IMR-90 (cell line): ENCODE measurements at regions not wholly inside any gene's neighbourhood (a gene's known extent, or its start where the extent isn't known, plus 50 kb on each side); places are given as distances from the start of the nearest gene placed in this dataset.

ENCODE experiments used
- ATAC-seq: fragments of 200-7000 bp; cut with Tn5 transposase; 2 replicates; pipeline ENCODE4 v1.9.1; 2020; ENCODE audit warnings: low read depth, mild to moderate bottlenecking, moderate library complexity
- BruUV-seq: library from RNA; stranded (reverse); fragments of 400-500 nt; replicated peaks from 2 replicates; lab custom pipeline; 2021; lab: Mats Ljungman, UMichigan
- CTCF ChIA-PET: fragments of 300-600 bp; formaldehyde crosslinking; extraction: SDS; loops from one replicate; lab custom pipeline; 2021; ENCODE audit warnings: antibody characterized with exemption; lab: Yijun Ruan, JAX
- POLR2A ChIA-PET: fragments of 300-600 bp; sonication (Branson Sonifier 250); formaldehyde crosslinking; loops from one replicate; lab custom pipeline; 2022; ENCODE audit warnings: antibody characterized with exemption; ENCODE audit not compliant: unreplicated experiment; lab: Charles Lee
- DNase-seq: peaks from one replicate; pipeline ENCODE4 v3.0.0; 2013
- H2AFZ ChIP-seq: replicated peaks from 2 replicates; pipeline ENCODE3; 2013; ENCODE audit warnings: low read length, mild to moderate bottlenecking; ENCODE audit not compliant: poor library complexity
- H2AK5ac ChIP-seq: 2 replicates; pipeline ENCODE4 v1.6.1; 2013; ENCODE audit warnings: low read depth, low read length, inconsistent platforms
- H2AK9ac ChIP-seq: replicated peaks from 2 replicates; pipeline ENCODE3; 2013; ENCODE audit warnings: mild to moderate bottlenecking, low read depth, low read length, moderate library complexity; ENCODE audit not compliant: poor library complexity
- H2BK120ac ChIP-seq: 2 replicates; pipeline ENCODE4 v1.6.1; 2013; ENCODE audit warnings: low read depth, low read length, inconsistent platforms
- H2BK15ac ChIP-seq: 3 replicates; pipeline ENCODE4 v1.6.1; 2013; ENCODE audit warnings: low read depth, low read length, inconsistent platforms
- H2BK20ac ChIP-seq: 2 replicates; pipeline ENCODE4 v1.6.1; 2013; ENCODE audit warnings: low read depth, mild to moderate bottlenecking, inconsistent platforms, low read length, moderate library complexity
- H2BK5ac ChIP-seq: 2 replicates; pipeline ENCODE4 v1.6.1; 2013; ENCODE audit warnings: mild to moderate bottlenecking, low read depth, low read length, inconsistent platforms; ENCODE audit not compliant: poor library complexity, severe bottlenecking
- H3K14ac ChIP-seq: replicated peaks from 2 replicates; pipeline ENCODE4 v1.6.1; 2013; ENCODE audit warnings: low read depth, low read length, inconsistent platforms
- H3K18ac ChIP-seq: 2 replicates; pipeline ENCODE4 v1.6.1; 2013; ENCODE audit warnings: low read depth, low read length, control low read depth
- H3K23ac ChIP-seq: 2 replicates; pipeline ENCODE4 v1.6.1; 2013; ENCODE audit warnings: low read depth, low read length, inconsistent platforms
- H3K27ac ChIP-seq: 2 replicates; pipeline ENCODE4 v1.5.1; 2013; ENCODE audit warnings: mild to moderate bottlenecking, control low read depth, low read length; ENCODE audit not compliant: insufficient read depth
- H3K27me3 ChIP-seq: 2 replicates; pipeline ENCODE4 v1.6.1; 2013; ENCODE audit warnings: low read length; ENCODE audit not compliant: control insufficient read depth, insufficient read depth
- H3K36me3 ChIP-seq: 2 replicates; pipeline ENCODE4 v1.6.1; 2013; ENCODE audit warnings: low read length, mixed read lengths; ENCODE audit not compliant: control insufficient read depth, insufficient read depth
- H3K4ac ChIP-seq: 2 replicates; pipeline ENCODE4 v1.6.1; 2013; ENCODE audit warnings: low read depth, low read length, inconsistent platforms
- H3K4me1 ChIP-seq: 2 replicates; pipeline ENCODE4 v1.6.1; 2013; ENCODE audit warnings: low read length, mixed read lengths; ENCODE audit not compliant: control insufficient read depth, insufficient read depth
- H3K4me2 ChIP-seq: 2 replicates; pipeline ENCODE4 v1.6.1; 2013; ENCODE audit warnings: low read depth, mild to moderate bottlenecking, control low read depth, low read length, moderate library complexity
- H3K4me3 ChIP-seq: 2 replicates; pipeline ENCODE4 v1.5.1; 2013; ENCODE audit warnings: low read depth, mild to moderate bottlenecking, control low read depth, low read length, moderate library complexity; ENCODE audit not compliant: insufficient read depth
- H3K56ac ChIP-seq: 2 replicates; pipeline ENCODE4 v1.6.1; 2013; ENCODE audit warnings: low read length, inconsistent platforms; ENCODE audit not compliant: insufficient read depth; ENCODE audit errors: extremely low read depth
- H3K79me1 ChIP-seq, 2 experiments: 2 replicates each; pipeline ENCODE4 v1.6.1; 2013; ENCODE audit warnings: low read length in 2 of 2, inconsistent platforms in 1 of 2, low read depth in 1 of 2
- H3K9ac ChIP-seq: 2 replicates; pipeline ENCODE4 v1.6.1; 2013; ENCODE audit warnings: low read depth, low read length, control low read depth
- H3K9me1 ChIP-seq: 2 replicates; pipeline ENCODE4 v1.6.1; 2013; ENCODE audit warnings: low read length, inconsistent platforms; ENCODE audit not compliant: insufficient read depth
- H3K9me3 ChIP-seq: 2 replicates; pipeline ENCODE4 v1.6.1; 2013; ENCODE audit warnings: low read length; ENCODE audit not compliant: control insufficient read depth, insufficient read depth
- H4K20me1 ChIP-seq: 2 replicates; pipeline ENCODE4 v1.6.1; 2013; ENCODE audit warnings: low read length, inconsistent platforms; ENCODE audit not compliant: insufficient read depth
- H4K5ac ChIP-seq: 2 replicates; pipeline ENCODE4 v1.6.1; 2013; ENCODE audit warnings: mild to moderate bottlenecking, low read depth, low read length, control low read depth
- H4K8ac ChIP-seq, 2 experiments: 2 replicates each; pipeline ENCODE4 v1.6.1; 2013; ENCODE audit warnings: low read depth in 2 of 2, low read length in 2 of 2, control low read depth in 1 of 2, inconsistent platforms in 1 of 2
- H4K91ac ChIP-seq: 2 replicates; pipeline ENCODE4 v1.6.1; 2013; ENCODE audit warnings: low read depth, low read length, inconsistent platforms; ENCODE audit not compliant: insufficient read depth
- BHLHE40 ChIP-seq: fragments of 150-350 bp; IDR thresholded peaks from 2 replicates; pipeline ENCODE4 v1.6.1; 2016; ENCODE audit warnings: mild to moderate bottlenecking, low read depth, low read length
- CEBPB ChIP-seq: IDR thresholded peaks from 2 replicates; pipeline ENCODE4 v1.6.1; 2012; ENCODE audit warnings: low read depth, low read length, improper control_type of control experiment
- CTCF ChIP-seq: conservative IDR thresholded peaks from 2 replicates; pipeline ENCODE4 v1.5.1; 2012; ENCODE audit warnings: mild to moderate bottlenecking, low read depth, low read length, improper control_type of control experiment
- FOS ChIP-seq: fragments of 150-350 bp; IDR thresholded peaks from 2 replicates; pipeline ENCODE4 v1.6.1; 2016; ENCODE audit warnings: low read depth, low read length
- NFE2L2 ChIP-seq: fragments of 150-350 bp; IDR thresholded peaks from 2 replicates; pipeline ENCODE4 v1.6.1; 2016; ENCODE audit warnings: low read depth, mild to moderate bottlenecking, low read length
- POLR2A ChIP-seq: IDR thresholded peaks from 2 replicates; pipeline ENCODE4 v1.6.1; 2012; ENCODE audit warnings: mild to moderate bottlenecking, low read depth, low read length
- SMC3 ChIP-seq: fragments of 150-350 bp; IDR thresholded peaks from 2 replicates; pipeline ENCODE4 v1.6.1; 2016; ENCODE audit warnings: low read depth, mild to moderate bottlenecking, antibody characterized with exemption, low read length, moderate library complexity
- WGBS, 2 experiments: methylation state at CpG; one replicate each; pipeline versions ENCODE4 v1.1.5 to v1.1.7; 2013; ENCODE audit warnings: missing lambda C conversion rate in 2 of 2; ENCODE audit not compliant: insufficient read length in 1 of 2; ENCODE audit errors: extremely low coverage in 2 of 2; 5-methylcytosine and 5-hydroxymethylcytosine counted together
- dilution Hi-C: fragments of 300-500 bp; cut with HindIII; formaldehyde crosslinking; loops from one replicate; pipeline ENCODE4 v1.14.3; 2018; ENCODE audit warnings: low sequenced_read_pairs; ENCODE audit not compliant: unreplicated experiment
- in situ Hi-C: fragments of 300-500 bp; cut with MboI; formaldehyde crosslinking; loops from 3 replicates; pipeline ENCODE4 v1.14.3; 2019; ENCODE audit warnings: low sequenced_read_pairs, inconsistent platforms, mixed read lengths
- intact Hi-C: fragments of 100-400 bp; cut with micrococcal nuclease; formaldehyde crosslinking; loops from 2 replicates; pipeline ENCODE4 v1.10.0; 2022
- TF ChIP-seq, protein P1 (sequence below): fragments of 150-350 bp; IDR thresholded peaks from 2 replicates; pipeline ENCODE4 v1.6.1; 2017; ENCODE audit warnings: mild to moderate bottlenecking, antibody characterized with exemption, low read length, low read depth
- TF ChIP-seq, protein P2 (sequence below): fragments of 150-350 bp; IDR thresholded peaks from 2 replicates; pipeline ENCODE4 v1.6.1; 2016; ENCODE audit warnings: low read depth, mild to moderate bottlenecking, low read length, moderate library complexity, borderline replicate concordance

DNA sequence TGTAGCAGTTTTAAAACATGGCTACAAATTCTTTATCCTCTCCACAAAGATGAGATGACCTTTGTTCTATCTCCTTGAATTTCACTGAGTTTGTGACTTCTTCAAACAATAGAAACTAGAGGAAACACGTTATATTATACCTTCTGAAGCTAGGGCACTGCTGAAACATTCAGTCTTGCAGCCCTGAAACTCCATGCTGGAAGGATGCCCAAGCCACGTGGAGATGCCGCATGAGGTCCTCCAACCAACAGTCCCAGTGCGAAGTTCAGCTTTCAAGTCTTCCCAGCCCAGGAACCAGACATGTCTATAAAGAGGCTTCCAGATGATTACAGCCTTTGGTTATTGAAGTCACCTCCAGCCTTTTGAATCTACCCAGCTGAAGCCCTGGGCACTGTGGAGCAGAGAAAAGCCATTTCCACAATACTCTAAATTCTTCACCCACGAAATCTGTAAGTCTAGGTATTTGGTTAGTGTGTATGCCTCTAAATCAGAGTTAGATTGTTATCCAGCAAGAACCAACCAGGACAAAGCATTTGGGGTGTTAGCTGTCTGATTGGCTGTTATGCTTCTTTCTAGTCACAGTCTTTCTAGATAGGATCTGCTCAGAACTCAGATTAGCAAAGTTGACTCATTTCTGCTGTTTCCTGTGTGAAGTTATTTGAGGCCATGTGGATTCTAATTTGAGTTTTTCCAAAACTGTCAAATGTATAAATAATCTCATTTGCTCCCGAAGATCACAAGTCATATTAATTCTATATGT is 186.5 kb upstream of the TMEM72 start (continued):
- TF ChIP-seq, protein P1, sequence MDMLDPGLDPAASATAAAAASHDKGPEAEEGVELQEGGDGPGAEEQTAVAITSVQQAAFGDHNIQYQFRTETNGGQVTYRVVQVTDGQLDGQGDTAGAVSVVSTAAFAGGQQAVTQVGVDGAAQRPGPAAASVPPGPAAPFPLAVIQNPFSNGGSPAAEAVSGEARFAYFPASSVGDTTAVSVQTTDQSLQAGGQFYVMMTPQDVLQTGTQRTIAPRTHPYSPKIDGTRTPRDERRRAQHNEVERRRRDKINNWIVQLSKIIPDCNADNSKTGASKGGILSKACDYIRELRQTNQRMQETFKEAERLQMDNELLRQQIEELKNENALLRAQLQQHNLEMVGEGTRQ, result no peak
- TF ChIP-seq POLR2A, result no peak

DNA sequence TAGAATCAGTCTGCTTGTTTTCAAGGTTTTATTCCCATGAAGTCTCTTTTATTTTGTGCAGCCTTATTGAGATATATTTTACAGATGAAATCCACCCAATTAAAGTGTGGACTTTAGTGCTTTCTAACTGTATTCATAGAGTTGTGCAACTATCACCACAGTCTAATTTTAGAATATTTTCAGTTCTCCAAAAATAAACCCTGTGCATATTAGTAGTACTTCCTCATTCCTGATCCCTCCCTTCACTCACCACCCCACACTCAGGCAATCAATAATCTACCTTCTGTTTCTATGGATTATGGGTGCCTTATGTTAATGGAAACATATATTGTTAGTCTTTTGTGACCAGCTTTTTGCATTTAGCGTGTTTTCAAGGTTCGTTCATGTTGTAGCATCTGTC is 185.7 kb upstream of the TMEM72 start:
- Histone ChIP-seq H2BK20ac (peak overlapping the region; percentile 89; the same call in 1 of the 2 replicates), H3K18ac (peak overlapping the region; percentile 77; the same call in 1 of the 2 replicates), H4K5ac (no peak overlapping the region), H3K36me3 (no peaks in the 10 kb centered on the region), H3K79me1 (no peaks in the 10 kb centered on the region), H4K91ac (no peak overlapping the region), H3K9me3 (no peaks in the 10 kb centered on the region), H2AK9ac (no peak overlapping the region), H3K4me2 (peak overlapping the region; percentile 46; the same call in 1 of the 2 replicates), H3K9ac (no peak overlapping the region), H2BK15ac (peak overlapping the region; percentile 12; the same call in 1 of the 3 replicates), H4K20me1 (no peaks in the 10 kb centered on the region), H3K23ac (peak overlapping the region; percentile 52; the same call in 1 of the 2 replicates), H3K9me1 (0 out of 2 replicates have a peak, but pooled peaks cover 3% of the 10 kb centered on the region), H3K4me1 (peaks cover 6% of the 10 kb centered on the region; the same call in 1 of the 2 replicates), H2AFZ (no peak overlapping the region), H3K27ac (no peak overlapping the region), H3K14ac (peak overlapping the region; percentile 75; the same call in 1 of the 2 replicates), H2BK5ac (peak overlapping the region; percentile 88), H4K8ac (peak overlapping the region in 1 of 2 experiments; percentile 41; a peak in 1 of 4 replicates), H3K4me3 (no peak overlapping the region), H3K4ac (peak overlapping the region; percentile 68; the same call in 1 of the 2 replicates), H2AK5ac (peak overlapping the region; percentile 13; the same call in 1 of the 2 replicates), H3K27me3 (no peaks in the 10 kb centered on the region), H2BK120ac (peak overlapping the region; percentile 82), H3K56ac (no peak overlapping the region)
- BruUV-seq, result no TSS peak
- peak; percentile 40 for DNase-seq
- POLR2A ChIA-PET, result no interaction called here
- in situ Hi-C loops (no loop called here), dilution Hi-C loops (no loop called here), intact Hi-C loops (loop anchor here (10.0 kb wide), 1 partner anchor 1051 kb away; no protein-coding TSS in a partner anchor)
- no CpG with 5 or more reads among the region's 2 CpGs for WGBS, 2 experiments
- TF ChIP-seq FOS (no peak), NFE2L2 (no peak), BHLHE40 (no peak), CTCF (no peak), CEBPB (peak; percentile 92), SMC3 (no peak)
- TF ChIP-seq, protein P2, sequence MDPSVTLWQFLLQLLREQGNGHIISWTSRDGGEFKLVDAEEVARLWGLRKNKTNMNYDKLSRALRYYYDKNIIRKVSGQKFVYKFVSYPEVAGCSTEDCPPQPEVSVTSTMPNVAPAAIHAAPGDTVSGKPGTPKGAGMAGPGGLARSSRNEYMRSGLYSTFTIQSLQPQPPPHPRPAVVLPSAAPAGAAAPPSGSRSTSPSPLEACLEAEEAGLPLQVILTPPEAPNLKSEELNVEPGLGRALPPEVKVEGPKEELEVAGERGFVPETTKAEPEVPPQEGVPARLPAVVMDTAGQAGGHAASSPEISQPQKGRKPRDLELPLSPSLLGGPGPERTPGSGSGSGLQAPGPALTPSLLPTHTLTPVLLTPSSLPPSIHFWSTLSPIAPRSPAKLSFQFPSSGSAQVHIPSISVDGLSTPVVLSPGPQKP, result no peak
- TF ChIP-seq, protein P1, result no peak
- CTCF ChIA-PET, result interaction anchor here (0.6 kb wide), 1 partner anchor 40 kb away, joined by 3 read pairs; no protein-coding TSS in a partner anchor
- peak; percentile 64 for ATAC-seq
